Posterior vena cava (tissue), 2 donors: ENCODE measurements at regions not wholly inside any gene's neighbourhood (a gene's known extent, or its start where the extent isn't known, plus 50 kb on each side); places are given as distances from the start of the nearest gene placed in this dataset.

Experiments
- DNase-seq: peaks from one replicate; pipeline ENCODE4 v3.0.0-alpha.2; 2020; ENCODE audit warnings: low spot score
- intact Hi-C, 2 donors: fragments of 100-400 bp; cut with DNase I; formaldehyde crosslinking; loops; one replicate each; pipeline versions ENCODE4 v1.14.1 to v1.14.2; 2022 to 2023
- donor health status: DM: yes; HTN: yes; CAD: no.
- donor health status: DM: yes; HTN: yes; CAD: no.

DNA sequence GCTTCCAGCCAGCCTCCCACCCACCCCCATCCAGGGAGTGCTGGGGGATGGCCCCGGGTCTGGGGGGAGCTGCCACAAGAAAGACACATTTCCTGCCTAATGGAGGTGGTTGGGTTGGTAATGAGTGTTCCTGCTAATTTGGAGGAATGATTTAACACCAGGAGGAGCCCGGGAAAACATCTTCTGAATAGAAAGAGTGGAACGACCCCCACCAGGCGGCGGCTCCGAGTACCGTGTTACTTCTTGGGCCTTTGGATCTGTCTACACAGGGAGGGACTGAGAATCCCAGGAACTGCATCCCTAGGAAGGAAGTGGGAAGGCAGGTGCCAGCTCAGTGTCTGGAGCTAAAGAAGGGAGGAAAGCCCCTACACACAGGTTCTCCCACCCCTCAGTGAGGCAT, 64.6 kb downstream of the TSPAN17 start:
- intact Hi-C loops = no loop called here
- no peak for DNase-seq

DNA sequence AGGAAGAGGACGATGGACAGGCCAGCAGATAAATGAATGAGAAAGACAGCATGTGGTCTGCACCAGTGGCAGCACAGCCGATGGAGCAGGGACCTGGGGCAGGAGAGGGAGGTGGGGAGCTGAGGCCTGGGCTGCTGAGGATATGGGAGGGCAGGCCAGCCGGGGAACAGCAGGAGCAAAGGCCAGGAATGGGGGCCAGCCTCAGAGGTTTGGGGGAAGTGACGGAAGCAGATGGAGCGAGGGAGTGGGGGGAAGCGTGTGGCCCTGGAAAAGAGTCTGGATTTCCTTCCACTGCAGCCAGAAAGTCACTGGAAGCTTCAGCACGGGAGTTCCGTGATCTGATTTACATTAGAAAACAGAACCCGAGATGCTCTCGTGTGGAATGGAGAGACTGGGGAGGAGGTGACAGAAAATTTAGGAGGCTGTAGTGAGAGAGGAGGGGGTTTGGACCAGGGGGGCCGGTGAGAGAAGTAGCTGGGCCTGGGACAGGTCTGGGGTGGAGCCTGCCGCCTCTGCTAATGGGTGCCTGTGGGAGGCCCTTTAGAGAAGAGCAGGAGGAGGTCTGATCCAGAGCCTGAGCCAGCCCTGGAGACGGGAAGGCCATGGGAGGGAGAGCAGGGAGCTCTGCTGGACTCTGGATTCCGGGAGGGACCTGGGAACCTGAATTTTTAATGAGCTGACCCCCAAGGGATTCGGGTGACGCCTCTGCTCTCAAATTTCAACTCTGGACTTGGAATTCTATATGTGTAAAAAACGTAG, 65.4 kb downstream of the TSPAN17 start:
- intact Hi-C loops = no loop called here
- no peak for DNase-seq

DNA sequence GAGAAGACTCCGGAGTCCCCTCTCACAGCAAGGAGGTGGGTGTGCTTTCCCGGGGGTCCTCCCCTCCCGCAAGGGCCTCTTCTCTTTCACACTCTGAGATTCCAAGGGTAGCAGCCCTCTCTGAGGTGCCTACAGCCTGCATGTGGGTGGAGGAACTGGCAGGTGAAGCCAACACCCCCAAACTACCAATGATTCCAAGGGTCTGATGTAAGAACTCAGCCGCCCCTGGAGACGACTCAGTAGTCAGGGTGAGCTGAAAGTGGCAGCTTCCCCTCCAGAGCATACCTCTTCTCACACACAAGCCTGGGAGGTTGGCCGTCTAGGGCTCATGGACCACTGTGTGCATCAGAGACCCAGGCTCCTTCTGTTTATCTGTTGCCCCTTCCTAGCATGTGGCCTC, 66.1 kb downstream of the TSPAN17 start:
- no peak for DNase-seq
- intact Hi-C loops = no loop called here

DNA sequence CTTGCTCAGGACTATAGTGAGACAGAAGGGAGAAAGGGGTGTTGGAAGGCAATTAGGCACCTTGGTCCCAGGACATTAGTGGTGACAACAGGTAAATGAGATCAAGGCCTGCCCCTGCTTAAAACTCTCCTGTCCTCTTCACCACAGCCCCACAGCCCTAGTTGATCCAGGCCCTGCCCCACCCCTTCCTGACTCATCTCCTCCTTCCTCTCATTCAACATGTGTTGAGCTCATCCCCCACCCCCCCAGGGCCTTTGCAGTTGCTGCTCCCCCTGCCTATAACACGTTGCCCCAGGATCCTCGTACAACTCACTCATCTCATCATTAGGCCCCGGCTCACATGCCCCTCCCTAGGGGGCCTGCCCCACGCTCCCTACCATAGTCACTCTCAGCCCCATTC, 66.8 kb downstream of the TSPAN17 start:
- DNase-seq = no peak
- intact Hi-C loops = no loop called here

DNA sequence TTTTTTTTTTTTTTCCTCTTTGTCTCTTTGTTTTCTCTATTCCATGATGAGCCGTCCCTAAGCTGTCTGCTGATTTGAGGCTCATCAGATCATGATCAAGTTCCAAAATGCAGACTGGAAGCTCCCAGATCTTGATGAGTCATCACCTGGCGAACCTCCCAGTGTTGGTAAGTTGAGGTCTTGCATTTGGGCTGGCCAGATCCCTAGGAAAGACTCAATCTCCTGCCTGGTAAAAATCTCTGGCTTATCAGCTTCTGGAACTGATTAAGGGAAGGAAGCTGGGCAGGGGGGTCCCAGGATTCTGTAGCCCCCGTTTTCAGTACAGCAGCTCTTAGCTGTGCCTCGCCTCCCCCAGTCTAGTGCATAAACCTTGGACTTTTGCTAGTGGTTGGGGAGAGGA, 69.0 kb downstream of the TSPAN17 start:
- DNase-seq = no peak

DNA sequence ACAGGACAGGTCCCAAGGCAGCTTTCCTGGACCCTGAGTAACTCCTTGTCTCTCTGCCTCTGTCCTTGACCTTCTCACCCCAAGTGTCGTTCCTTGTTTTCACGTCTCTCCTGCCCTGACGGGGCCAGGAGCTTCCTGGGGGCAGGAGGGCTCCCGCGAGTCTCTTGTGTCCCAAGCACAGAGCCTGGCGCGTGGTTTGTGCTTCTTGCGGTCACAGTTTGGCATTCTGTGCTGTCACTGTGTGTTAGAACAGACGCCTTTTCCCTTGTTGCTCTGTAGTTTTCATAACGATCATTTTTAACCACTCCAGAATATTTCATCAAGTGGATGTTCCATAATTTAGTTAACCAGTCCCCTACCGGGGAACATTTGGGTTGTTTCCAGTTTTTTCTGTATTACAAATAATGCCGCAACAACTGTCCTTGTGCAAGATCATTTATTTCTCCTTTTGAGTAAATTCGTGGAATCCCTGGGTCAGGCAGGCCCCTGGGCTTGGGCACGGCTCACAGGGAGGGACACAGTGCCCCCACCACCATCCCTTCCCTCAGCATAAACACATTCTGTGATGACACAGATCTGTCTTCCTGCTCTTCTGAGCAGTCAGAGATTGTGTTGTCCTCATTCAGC, 71.9 kb downstream of the TSPAN17 start:
- DNase-seq = no peak
- intact Hi-C loops = no loop called here

More for the DNA sequence above, 69.0 kb downstream of the TSPAN17 start:
- intact Hi-C loops = no loop called here

DNA sequence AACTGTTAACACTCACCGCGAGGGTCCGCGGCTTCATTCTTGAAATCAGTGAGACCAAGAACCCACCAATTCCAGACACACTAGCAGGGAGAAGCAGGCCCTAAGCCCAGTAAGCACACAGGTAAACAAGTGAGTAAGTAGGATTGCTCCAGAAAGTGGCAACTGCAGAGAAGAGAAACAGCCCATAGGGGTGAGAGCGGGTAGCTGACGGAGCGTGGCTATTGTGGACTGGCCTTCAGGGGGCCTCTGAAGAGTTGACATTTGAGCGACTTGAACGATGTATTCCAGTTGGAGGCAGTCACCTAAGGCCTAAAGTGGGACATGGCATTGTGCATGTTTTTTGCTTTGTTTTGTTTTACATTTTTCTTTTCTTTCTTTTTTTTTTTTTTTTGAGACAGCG, 74.2 kb downstream of the TSPAN17 start:
- intact Hi-C loops = no loop called here

DNA sequence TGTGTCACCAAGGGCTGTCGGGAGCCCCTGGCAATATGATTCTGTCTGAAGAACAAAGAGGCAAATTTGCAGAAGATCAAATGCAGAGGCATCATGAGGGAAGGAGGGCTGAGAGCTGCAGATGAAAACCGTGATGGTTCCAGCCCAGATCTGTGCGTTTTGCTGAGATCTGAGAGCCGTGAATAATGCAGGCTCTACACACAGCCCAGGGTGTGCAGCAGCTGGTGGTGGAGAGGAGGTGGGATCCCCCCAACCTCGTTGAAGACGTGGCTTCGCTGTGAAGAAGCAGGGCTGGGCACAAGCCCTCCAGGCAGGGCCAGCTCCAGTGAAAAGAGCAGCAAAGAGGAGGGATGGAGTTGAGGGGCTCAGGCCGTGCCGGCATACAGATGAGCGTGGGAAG, 75.5 kb downstream of the TSPAN17 start:
- no peak for DNase-seq
- intact Hi-C loops = no loop called here

More for the DNA sequence above, 74.2 kb downstream of the TSPAN17 start:
- no peak for DNase-seq

DNA sequence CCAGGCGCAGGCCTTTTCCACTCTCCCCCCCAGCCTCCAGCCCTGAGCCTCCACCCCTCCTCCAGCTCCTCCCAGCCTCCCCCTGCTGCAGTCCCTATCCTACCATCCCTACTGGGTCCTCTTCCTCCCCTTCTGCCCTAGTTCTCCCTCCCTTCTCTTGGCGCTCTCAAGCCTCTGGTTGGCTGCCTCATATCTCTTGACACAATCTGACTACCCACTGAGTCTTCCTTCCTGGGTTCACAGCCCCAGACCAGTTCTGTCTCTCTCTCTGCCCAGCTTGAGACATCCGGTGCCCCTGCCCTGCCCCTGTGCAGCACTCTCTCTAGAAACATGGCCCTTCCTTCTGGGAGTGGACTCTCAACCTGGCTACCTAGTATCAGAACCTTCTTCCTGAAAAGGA, 76.2 kb downstream of the TSPAN17 start:
- intact Hi-C loops = no loop called here
- DNase-seq = no peak

DNA sequence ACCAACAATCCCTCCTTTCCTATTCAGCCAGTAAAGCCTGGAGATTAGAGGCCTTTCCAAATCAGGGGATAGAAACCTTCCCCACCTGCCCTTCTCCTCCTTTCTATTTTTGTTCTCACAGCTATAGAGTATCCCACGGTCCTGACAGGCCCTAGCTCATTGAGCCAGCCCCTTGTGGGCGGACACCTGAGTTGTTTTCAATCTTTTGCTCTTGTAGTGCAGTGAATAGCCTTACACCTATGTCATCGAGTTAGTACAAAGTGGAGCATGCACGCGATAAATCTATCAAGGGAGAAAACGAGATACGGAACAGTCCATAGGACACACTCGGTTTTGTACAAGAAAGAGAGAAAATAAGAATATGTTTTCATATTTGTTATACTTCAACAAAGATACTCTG, 77.2 kb downstream of the TSPAN17 start:
- intact Hi-C loops = no loop called here
- DNase-seq = no peak

DNA sequence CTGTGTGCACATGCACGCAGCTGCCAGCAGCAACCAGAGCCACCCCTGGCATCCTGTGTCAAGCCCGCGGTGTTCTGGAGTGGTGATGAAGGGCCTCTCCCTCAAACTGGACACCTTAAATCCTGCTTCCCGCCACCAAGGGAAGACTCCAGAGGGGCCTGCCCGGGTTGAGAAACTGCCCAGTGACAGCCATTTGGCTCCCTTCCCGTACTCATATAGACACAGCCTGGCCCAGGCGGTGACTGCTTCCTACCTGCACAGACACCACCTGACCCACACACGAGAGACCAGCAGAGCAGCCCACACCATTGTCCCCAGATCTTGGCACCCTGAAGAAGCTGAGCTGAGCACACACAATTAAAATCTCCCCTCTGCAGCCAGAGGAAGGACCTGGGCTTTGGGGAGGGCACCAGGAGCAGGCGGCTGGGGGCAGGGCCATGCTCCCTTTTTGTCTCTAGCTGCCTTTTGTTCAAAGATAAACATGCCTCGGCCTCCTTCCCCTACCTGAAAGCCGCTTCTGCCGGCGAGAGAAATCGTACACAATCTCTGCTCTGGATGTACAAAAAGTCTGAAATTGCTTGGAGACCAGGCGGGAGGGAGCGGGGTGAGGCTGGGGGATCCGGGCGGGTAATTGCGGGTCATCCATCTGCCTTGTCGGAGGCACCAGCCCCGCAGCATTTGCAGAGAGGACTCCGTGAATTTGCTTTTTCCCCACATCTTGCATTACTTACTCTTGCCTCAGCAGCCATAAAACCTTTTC, 78.4 kb downstream of the TSPAN17 start:
- intact Hi-C loops = no loop called here

DNA sequence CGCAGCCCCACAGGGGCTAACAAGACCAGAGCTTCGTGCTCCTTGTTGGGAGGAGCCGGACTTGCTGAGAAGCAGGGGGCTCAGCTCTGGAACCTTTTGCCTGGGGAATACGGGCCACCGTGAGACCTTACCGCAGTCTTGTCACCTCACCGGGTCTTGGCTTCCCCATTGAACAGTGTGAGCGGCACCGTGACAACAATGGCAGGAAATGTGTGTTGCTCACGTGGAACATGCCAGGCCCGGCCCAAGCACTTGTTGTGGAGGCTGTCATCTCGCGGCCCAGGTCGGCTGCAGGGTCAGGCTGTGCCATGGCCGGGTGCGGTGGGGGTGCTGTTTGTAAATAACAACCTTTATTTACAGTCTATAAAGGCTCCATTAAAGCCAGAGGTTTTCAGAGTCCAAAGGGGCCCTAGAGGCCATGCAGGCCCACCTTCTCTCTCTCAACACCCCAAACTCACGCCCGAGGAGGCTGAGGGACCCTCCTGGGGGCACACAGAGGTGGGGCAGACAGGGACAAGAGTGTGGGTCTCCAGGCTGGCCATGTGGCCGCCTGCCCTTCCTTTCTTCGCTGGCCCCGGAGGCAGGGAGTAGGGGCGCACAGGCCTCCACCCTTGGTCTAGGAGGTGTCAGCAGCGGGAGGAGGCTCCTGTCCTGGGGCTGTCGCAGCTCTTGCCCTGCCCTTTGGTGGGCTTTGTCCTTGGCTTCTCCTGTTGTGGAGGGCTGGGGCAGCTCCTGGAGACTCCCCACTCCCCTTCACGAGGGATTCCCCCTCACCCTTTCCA, 79.7 kb downstream of the TSPAN17 start:
- intact Hi-C loops = no loop called here
- no peak for DNase-seq

More for the DNA sequence above, 78.4 kb downstream of the TSPAN17 start:
- DNase-seq = no peak

DNA sequence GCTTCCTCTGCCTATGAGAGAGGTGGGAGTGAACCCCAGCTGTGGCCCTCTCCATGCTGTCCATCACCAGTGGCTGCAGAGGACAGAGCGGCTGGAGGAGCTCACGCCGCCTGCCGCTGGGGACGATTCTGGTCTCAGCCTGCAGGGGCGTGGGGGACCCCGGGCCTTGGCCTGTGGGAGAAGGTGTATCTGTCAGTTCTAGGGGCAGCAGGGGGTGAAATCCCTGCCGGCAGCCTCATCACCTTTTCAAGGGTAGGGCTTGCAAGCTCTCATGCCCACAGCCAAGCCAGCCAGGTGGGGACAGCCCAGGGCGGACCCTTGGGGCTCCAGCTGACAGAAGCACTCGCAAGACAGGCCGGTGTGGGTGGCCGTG, 80.2 kb downstream of the TSPAN17 start:
- DNase-seq = no peak
- intact Hi-C loops = no loop called here

DNA sequence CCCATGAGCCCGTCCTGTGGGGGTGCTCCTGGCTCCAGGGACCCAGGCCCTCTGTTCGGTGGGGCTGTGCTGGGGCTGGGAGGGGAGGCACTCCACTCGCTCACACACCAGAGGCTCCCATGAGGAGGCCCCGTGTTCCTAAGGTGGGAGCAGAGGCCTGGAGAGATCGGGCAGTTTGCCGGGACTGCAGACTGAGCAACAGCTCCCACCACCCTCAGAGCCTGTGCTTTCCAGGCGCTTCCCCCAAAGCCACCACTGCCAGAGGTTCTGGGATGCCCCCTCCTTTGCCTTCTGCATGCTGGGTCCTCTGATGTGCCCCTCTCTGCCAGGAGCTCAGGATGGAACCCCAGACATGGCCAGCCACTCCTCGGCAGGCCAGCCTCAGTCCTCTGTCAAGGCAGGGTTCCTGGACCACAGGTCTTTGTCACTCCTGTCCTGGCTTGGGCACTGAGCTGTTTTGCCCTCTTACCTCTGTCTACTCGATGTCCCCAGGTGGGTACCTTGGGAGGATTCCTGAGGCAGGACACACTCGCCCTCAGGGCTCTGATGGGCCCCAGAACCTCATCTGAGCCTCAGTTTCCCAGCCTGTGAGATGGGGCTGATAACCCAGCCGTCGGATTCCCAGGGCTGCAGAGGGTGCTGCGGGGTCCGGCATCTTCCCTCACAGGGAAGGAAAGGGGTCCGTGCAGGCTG, 80.8 kb downstream of the TSPAN17 start:
- DNase-seq = no peak
- intact Hi-C loops = no loop called here

DNA sequence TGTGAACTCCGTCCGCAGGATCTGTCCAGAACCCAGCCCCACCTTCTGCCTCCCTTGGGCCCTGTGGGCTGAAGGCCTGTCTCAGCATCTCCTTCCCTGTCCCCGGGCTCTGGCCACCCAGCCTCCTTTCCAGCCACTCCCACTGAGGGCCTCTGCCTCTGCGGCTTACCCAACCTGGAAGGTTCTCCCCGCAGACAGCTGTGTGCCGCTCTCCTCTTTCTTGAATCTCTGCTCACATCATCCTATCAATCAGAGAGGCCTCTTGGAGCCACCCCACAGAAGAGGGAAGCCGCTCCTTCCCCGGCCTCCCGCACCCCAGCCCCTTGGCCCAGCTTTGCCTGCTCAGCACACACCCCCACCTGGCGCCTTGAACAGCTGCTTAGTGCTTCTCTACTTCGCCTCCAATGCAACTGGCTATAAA, 81.5 kb upstream of the UNC5A start:
- intact Hi-C loops = no loop called here
- DNase-seq = no peak

DNA sequence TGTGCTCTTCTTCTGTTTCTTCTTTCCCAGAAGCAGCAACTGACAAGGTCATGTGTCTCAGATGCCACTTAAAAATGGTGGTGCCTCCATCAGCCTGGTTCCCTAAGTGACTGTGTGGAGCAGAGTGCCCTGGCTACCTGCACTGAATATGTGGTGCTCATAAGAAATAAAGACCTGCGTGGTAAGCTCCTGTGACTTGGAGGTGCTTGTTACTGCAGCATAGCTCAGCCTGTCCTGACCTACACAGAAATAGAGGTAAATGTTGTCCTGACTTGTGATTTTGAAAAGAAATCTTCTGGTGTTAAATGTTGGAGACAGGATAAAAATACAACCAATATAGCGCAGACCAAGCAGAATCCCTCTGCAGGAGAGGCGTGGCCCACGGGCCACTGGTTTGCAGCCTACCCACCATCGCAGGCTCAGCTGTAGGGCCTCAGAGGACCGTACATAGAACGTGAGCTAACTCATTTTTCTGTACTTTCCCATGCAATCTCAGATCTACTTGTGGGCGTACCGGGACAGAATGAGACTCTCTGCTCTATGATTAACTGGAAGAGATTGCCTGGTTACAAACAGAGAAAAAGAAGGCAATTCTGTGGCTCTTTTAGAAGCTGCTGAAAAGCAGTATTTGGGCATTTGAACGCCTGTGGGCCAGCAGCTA, 79.4 kb upstream of the UNC5A start:
- intact Hi-C loops = no loop called here
- peak; percentile 19 for DNase-seq

DNA sequence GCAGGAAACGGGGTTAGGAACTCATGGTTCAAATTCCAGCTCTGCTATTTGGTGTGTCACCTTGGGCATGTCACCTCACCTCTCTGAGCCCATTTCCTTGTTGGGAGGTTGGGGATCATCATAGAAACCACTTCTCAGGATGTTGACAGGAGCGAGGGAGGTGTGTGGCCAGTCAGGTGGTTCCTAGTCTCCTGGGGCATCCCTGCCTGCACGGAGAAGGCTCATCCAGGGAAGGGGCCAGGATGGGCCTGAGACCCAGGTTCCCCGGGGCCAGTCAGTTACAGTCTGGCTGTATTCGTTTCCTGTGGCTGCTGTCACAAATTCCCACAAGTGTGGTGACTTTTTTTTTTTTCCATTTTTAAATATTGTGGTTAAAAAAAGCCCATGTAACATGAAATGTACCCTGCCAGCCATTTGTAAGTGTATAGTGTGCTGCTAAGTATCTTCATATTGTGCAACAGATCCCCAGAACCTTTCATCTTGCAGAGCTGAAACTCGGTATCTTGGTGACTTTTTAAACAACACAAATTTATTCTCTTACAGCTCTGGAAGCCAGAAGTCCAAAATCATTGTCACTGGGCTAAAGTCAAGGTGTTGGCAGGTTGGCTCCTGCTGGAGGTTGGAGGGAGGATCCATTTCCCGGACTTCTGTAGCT, 78.7 kb upstream of the UNC5A start:
- DNase-seq = peak; percentile 10
- intact Hi-C loops = no loop called here

DNA sequence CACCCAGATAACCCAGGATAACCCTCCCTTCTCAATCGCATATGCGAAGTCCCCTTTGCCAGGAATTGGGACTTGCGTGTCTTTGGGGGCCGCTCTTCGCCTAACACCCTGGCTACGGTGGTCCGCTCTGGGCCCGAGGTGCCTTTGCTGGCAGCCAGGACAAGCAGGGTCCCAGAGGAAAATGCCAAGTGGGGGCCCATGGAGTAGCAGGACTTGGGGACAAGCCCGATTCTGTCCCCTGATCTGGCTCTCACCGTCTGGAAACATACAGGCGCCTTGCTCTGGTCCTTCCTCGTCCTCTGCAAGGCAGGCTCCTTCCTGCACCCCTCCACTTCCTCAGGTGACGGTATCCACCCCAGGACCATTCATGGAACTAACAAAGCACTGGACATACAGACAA, 78.1 kb upstream of the UNC5A start:
- peak; percentile 64 for DNase-seq
- intact Hi-C loops = no loop called here
